H1 (cell line): ENCODE measurements at regions not wholly inside any gene's neighbourhood (a gene's known extent, or its start where the extent isn't known, plus 50 kb on each side); places are given as distances from the start of the nearest gene placed in this dataset.

Source experiments
- CTCF ChIA-PET: fragments of 300-600 bp; sonication (Branson Sonifier 250); formaldehyde crosslinking; loops from one replicate; lab custom pipeline; 2021; ENCODE audit not compliant: partially characterized antibody; lab: Charles Lee
- POLR2A ChIA-PET: fragments of 300-600 bp; sonication (Branson Sonifier 250); formaldehyde crosslinking; loops from one replicate; lab custom pipeline; 2021; ENCODE audit warnings: inconsistent platforms; ENCODE audit not compliant: partially characterized antibody; lab: Charles Lee
- DNase-seq, 2 experiments: peaks; one replicate each; pipeline versions ENCODE4 v3.0.0 to v3.0.0-alpha.2; 2010 to 2022; ENCODE audit warnings: low spot score in 2 of 2, low read depth in 1 of 2, mixed read lengths in 1 of 2
- FAIRE-seq: peaks from 2 replicates; lab custom pipeline; 2011; peaks lifted over from hg19 to GRCh38; lab: Jason Lieb, UNC
- H2AFZ ChIP-seq: 2 replicates; pipeline ENCODE4 v1.8.1; 2012; ENCODE audit warnings: low read length, inconsistent platforms
- H2AK5ac ChIP-seq: 2 replicates; pipeline ENCODE4 v1.6.1; 2013; ENCODE audit warnings: low read depth, low read length
- H2BK120ac ChIP-seq: replicated peaks from 2 replicates; pipeline ENCODE3; 2013; ENCODE audit warnings: low read depth, low read length, inconsistent platforms
- H2BK12ac ChIP-seq: 2 replicates; pipeline ENCODE4 v1.6.1; 2013; ENCODE audit warnings: low read depth, low read length
- H2BK15ac ChIP-seq: 2 replicates; pipeline ENCODE4 v1.6.1; 2013; ENCODE audit warnings: low read length
- H2BK20ac ChIP-seq: 2 replicates; pipeline ENCODE4 v1.6.1; 2013; ENCODE audit warnings: low read length
- H2BK5ac ChIP-seq: 2 replicates; pipeline ENCODE4 v1.6.1; 2013; ENCODE audit warnings: low read depth, low read length
- H3K14ac ChIP-seq: 2 replicates; pipeline ENCODE4 v1.6.1; 2013; ENCODE audit warnings: inconsistent platforms; ENCODE audit not compliant: insufficient read length
- H3K18ac ChIP-seq: 2 replicates; pipeline ENCODE4 v1.6.1; 2013; ENCODE audit warnings: low read length; ENCODE audit errors: extremely low read depth
- H3K23ac ChIP-seq: 2 replicates; pipeline ENCODE4 v1.6.1; 2013; ENCODE audit warnings: inconsistent platforms; ENCODE audit not compliant: insufficient read length
- H3K23me2 ChIP-seq: 2 replicates; pipeline ENCODE4 v1.6.1; 2013; ENCODE audit warnings: low read depth, low read length
- H3K27ac ChIP-seq: 2 replicates; pipeline ENCODE4 v1.6.1; 2011; ENCODE audit warnings: low read depth, low read length, inconsistent platforms
- H3K27me3 ChIP-seq, 4 experiments: replicated peaks in 1 of 4; 1 replicate in 1 of 4; 2 replicates in 3 of 4; pipeline versions ENCODE4 v1.6.1 to v1.8.1; 2011 to 2013; ENCODE audit warnings: low read length in 3 of 4, mild to moderate bottlenecking in 3 of 4, inconsistent platforms in 2 of 4, mixed read lengths in 2 of 4, moderate library complexity in 1 of 4; ENCODE audit not compliant: control insufficient read depth in 3 of 4, insufficient read depth in 3 of 4; ENCODE audit errors: extremely low read depth in 1 of 4
- H3K36me3 ChIP-seq, 4 experiments: 2 replicates each; pipeline versions ENCODE4 v1.6.1 to v1.8.1; 2011 to 2013; ENCODE audit warnings: mild to moderate bottlenecking in 4 of 4, low read length in 3 of 4, moderate library complexity in 2 of 4, control low read depth in 1 of 4, inconsistent platforms in 1 of 4; ENCODE audit not compliant: insufficient read depth in 4 of 4, control insufficient read depth in 2 of 4
- H3K4ac ChIP-seq: replicated peaks from 2 replicates; pipeline ENCODE3; 2013; ENCODE audit warnings: low read length, low read depth, mixed read lengths, inconsistent platforms; ENCODE audit not compliant: insufficient read length
- H3K4me1 ChIP-seq, 4 experiments: replicated peaks in 1 of 4; 1 replicate in 1 of 4; 2 replicates in 3 of 4; pipeline versions ENCODE4 v1.6.1 to v1.8.1; 2011 to 2013; ENCODE audit warnings: low read length in 3 of 4, inconsistent platforms in 2 of 4, mixed read lengths in 1 of 4; ENCODE audit not compliant: insufficient read depth in 4 of 4, control insufficient read depth in 3 of 4
- H3K4me2 ChIP-seq, 2 experiments: 2 replicates each; pipeline versions ENCODE4 v1.6.1 to v1.8.1; 2011 to 2013; ENCODE audit warnings: low read depth in 2 of 2, low read length in 2 of 2, control low read depth in 1 of 2, inconsistent platforms in 1 of 2, mild to moderate bottlenecking in 1 of 2; ENCODE audit not compliant: insufficient read depth in 1 of 2
- H3K4me3 ChIP-seq, 4 experiments: fragments of 200-600, 300-600 bp in 1 of 4; sonication (generic), shearing (Covaris generic), sonication (Bioruptor Twin) in 1 of 4; 2 replicates each; pipeline versions ENCODE4 v1.5.1 to v1.8.1; 2011 to 2016; ENCODE audit warnings: low read length in 4 of 4, low read depth in 3 of 4, control low read depth in 2 of 4, inconsistent platforms in 2 of 4, mild to moderate bottlenecking in 2 of 4, mixed read lengths in 1 of 4, moderate library complexity in 1 of 4; ENCODE audit not compliant: insufficient read depth in 2 of 4; ENCODE audit errors: extremely low read depth in 1 of 4
- H3K56ac ChIP-seq: replicated peaks from 2 replicates; pipeline ENCODE3; 2013; ENCODE audit warnings: low read depth, mild to moderate bottlenecking, mixed read lengths, low read length, inconsistent platforms; ENCODE audit not compliant: insufficient read length
- H3K79me1 ChIP-seq: 2 replicates; pipeline ENCODE4 v1.6.1; 2013; ENCODE audit warnings: low read depth, low read length, control low read depth
- H3K79me2 ChIP-seq, 2 experiments: 2 replicates each; pipeline versions ENCODE4 v1.6.1 to v1.8.1; 2012 to 2013; ENCODE audit warnings: low read length in 2 of 2, mild to moderate bottlenecking in 2 of 2, inconsistent platforms in 1 of 2; ENCODE audit not compliant: insufficient read depth in 2 of 2, control insufficient read depth in 1 of 2
- H3K9ac ChIP-seq, 4 experiments: replicated peaks in 1 of 4; 1 replicate in 1 of 4; 2 replicates in 3 of 4; pipeline versions ENCODE4 v1.6.1 to v1.8.1; 2011 to 2013; ENCODE audit warnings: low read depth in 3 of 4, low read length in 3 of 4, control low read depth in 2 of 4, mild to moderate bottlenecking in 2 of 4, moderate library complexity in 2 of 4, inconsistent platforms in 1 of 4; ENCODE audit errors: extremely low read depth in 1 of 4
- H3K9me3 ChIP-seq, 2 experiments: 2 replicates each; pipeline versions ENCODE4 v1.6.1 to v1.8.1; 2012 to 2013; ENCODE audit warnings: mild to moderate bottlenecking in 2 of 2, moderate library complexity in 2 of 2, control low read depth in 1 of 2, inconsistent platforms in 1 of 2, low read depth in 1 of 2, low read length in 1 of 2, mixed read lengths in 1 of 2; ENCODE audit not compliant: insufficient read depth in 2 of 2
- H4K20me1 ChIP-seq, 2 experiments: replicated peaks in 1 of 2; 2 replicates each; pipeline versions ENCODE3 to v1.8.1; 2011 to 2013; ENCODE audit warnings: inconsistent platforms in 2 of 2, low read length in 2 of 2, mild to moderate bottlenecking in 1 of 2; ENCODE audit not compliant: insufficient read depth in 2 of 2, control insufficient read depth in 1 of 2
- H4K5ac ChIP-seq: 2 replicates; pipeline ENCODE4 v1.6.1; 2013; ENCODE audit warnings: low read length, low read depth, mixed read lengths, inconsistent platforms; ENCODE audit not compliant: insufficient read length
- H4K8ac ChIP-seq: 2 replicates; pipeline ENCODE4 v1.8.0; 2013; ENCODE audit warnings: mild to moderate bottlenecking, moderate library complexity, low read length, inconsistent platforms; ENCODE audit not compliant: insufficient read depth; ENCODE audit errors: extremely low read depth
- H4K91ac ChIP-seq: replicated peaks from 2 replicates; pipeline ENCODE3; 2013; ENCODE audit warnings: low read length, mixed read lengths, inconsistent platforms; ENCODE audit not compliant: insufficient read length
- CHD1 ChIP-seq: IDR thresholded peaks from 2 replicates; pipeline ENCODE4 v1.6.1; 2012; ENCODE audit warnings: low read depth, low read length, improper control_type of control experiment
- CTBP2 ChIP-seq: IDR thresholded peaks from 2 replicates; pipeline ENCODE4 v1.7.0; 2011; ENCODE audit warnings: borderline replicate concordance, mild to moderate bottlenecking, moderate library complexity, mixed read lengths, low read length; ENCODE audit not compliant: insufficient read depth, insufficient read length
- EGR1 ChIP-seq: IDR thresholded peaks from 2 replicates; pipeline ENCODE4 v1.6.1; 2011; ENCODE audit warnings: low read depth, low read length, borderline replicate concordance
- EP300 ChIP-seq, 2 experiments: IDR thresholded peaks; 1 replicate in 1 of 2; 2 replicates in 1 of 2; pipeline ENCODE4 v1.6.1; 2011 to 2012; ENCODE audit warnings: low read depth in 2 of 2, low read length in 2 of 2, mild to moderate bottlenecking in 2 of 2, borderline replicate concordance in 1 of 2, inconsistent platforms in 1 of 2, moderate library complexity in 1 of 2
- HDAC2 ChIP-seq, 2 experiments: fragments of 300-600 bp in 1 of 2; sonication (generic) in 1 of 2; IDR thresholded peaks; 2 replicates each; pipeline ENCODE4 v1.6.1; 2011 to 2012; ENCODE audit warnings: low read depth in 2 of 2, low read length in 2 of 2, mild to moderate bottlenecking in 2 of 2, moderate library complexity in 2 of 2, borderline replicate concordance in 1 of 2, inconsistent platforms in 1 of 2
- HDAC6 ChIP-seq: IDR thresholded peaks from one replicate; pipeline ENCODE4 v1.7.1; 2012; ENCODE audit warnings: low read depth, mild to moderate bottlenecking, inconsistent platforms, low read length, moderate library complexity
- JUND ChIP-seq: IDR thresholded peaks from 2 replicates; pipeline ENCODE4 v1.6.1; 2011; ENCODE audit warnings: mild to moderate bottlenecking, improper control_type of control experiment, low read length
- RBBP5 ChIP-seq: IDR thresholded peaks from 2 replicates; pipeline ENCODE4 v1.7.1; 2012; ENCODE audit warnings: low read depth, mild to moderate bottlenecking, inconsistent platforms, low read length, moderate library complexity, borderline replicate concordance
- RNF2 ChIP-seq: fragments of 200-900, 300-1000 bp; sonication (generic); IDR thresholded peaks from 2 replicates; pipeline ENCODE4 v1.7.1; 2016; ENCODE audit warnings: borderline replicate concordance, low read depth, mild to moderate bottlenecking, antibody characterized with exemption, low read length; ENCODE audit not compliant: poor library complexity, severe bottlenecking; ENCODE audit errors: missing control alignments
- RXRA ChIP-seq: IDR thresholded peaks from 2 replicates; pipeline ENCODE4 v1.6.1; 2011; ENCODE audit warnings: low read depth, mild to moderate bottlenecking, low read length, moderate library complexity; ENCODE audit not compliant: insufficient read depth
- SP2 ChIP-seq: IDR thresholded peaks from 2 replicates; pipeline ENCODE4 v1.6.1; 2012; ENCODE audit warnings: mild to moderate bottlenecking, low read length, inconsistent platforms
- TAF7 ChIP-seq: optimal IDR thresholded peaks from 2 replicates; pipeline ENCODE3; 2011; ENCODE audit warnings: low read depth, mild to moderate bottlenecking, inconsistent platforms, low read length, moderate library complexity, borderline replicate concordance
- TBP ChIP-seq: IDR thresholded peaks from 2 replicates; pipeline ENCODE4 v1.6.1; 2011; ENCODE audit warnings: low read depth, low read length, improper control_type of control experiment
- TEAD4 ChIP-seq: IDR thresholded peaks from 2 replicates; pipeline ENCODE4 v1.6.1; 2012; ENCODE audit warnings: low read depth, low read length, inconsistent platforms, mixed read lengths
- WGBS, 2 experiments: shearing (Covaris generic) in 1 of 2; methylation state at CpG; one replicate each; pipeline versions ENCODE4 v1.1.6 to v1.1.7; 2013 to 2015; ENCODE audit warnings: low lambda C conversion rate in 2 of 2, mixed read lengths in 2 of 2, inconsistent platforms in 1 of 2, low coverage in 1 of 2, missing lambda C conversion rate in 1 of 2; ENCODE audit not compliant: insufficient replicate concordance in 2 of 2, insufficient coverage in 1 of 2, insufficient read length in 1 of 2; ENCODE audit errors: extremely low coverage in 1 of 2, missing lambda C conversion rate in 1 of 2; 5-methylcytosine and 5-hydroxymethylcytosine counted together

DNA sequence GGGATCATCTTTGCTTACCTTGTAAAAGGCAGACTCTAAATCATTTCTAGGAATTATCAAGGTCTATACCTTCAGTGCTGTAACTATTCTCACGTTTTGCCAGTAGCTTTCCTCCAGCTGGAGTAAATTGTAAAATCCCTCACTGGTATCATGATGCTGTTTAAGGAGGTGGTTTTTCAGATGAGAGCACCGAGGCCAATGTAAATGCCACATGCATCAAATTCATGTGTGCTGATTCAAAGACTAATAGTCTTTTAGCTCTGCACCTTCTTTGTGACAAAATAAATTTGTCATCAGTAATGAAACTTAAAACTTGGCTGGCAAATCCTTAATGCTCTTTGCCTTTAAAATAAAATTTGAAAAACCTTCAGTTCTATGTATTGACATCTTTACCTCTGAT, 503.8 kb downstream of the SETD4 start:
- no peak overlapping the region for H3K27ac ChIP-seq
- H2BK5ac ChIP-seq: no peak overlapping the region
- ChIA-PET POLR2A (no interaction called here), CTCF (interaction anchor here (1.4 kb wide), 1 partner anchor 12 kb away, joined by 5 read pairs; no protein-coding TSS in a partner anchor)
- H4K5ac ChIP-seq: no peak overlapping the region
- H3K9me3 ChIP-seq: no peaks in the 10 kb centered on the region
- H3K36me3 ChIP-seq: no peaks in the 10 kb centered on the region
- H3K4me2 ChIP-seq: no peak overlapping the region
- no peak overlapping the region for H2AK5ac ChIP-seq
- WGBS, 2 experiments: 63% methylated on average over 2 of the region's 2 CpGs; no CpG with 5 or more reads in 1 of the 2 experiments
- no peak overlapping the region for H3K9ac ChIP-seq
- H2BK15ac ChIP-seq: no peak overlapping the region
- H4K8ac ChIP-seq: no peak overlapping the region
- no peak overlapping the region for H2BK12ac ChIP-seq
- no peaks in the 10 kb centered on the region for H3K79me2 ChIP-seq
- H3K14ac ChIP-seq: no peak overlapping the region
- FAIRE-seq: no peak
- H4K91ac ChIP-seq: no peak overlapping the region
- no peak overlapping the region for H3K18ac ChIP-seq
- H3K4ac ChIP-seq: no peak overlapping the region
- H3K23me2 ChIP-seq: no peaks in the 10 kb centered on the region
- no peaks in the 10 kb centered on the region for H3K79me1 ChIP-seq
- H2AFZ ChIP-seq: no peak overlapping the region
- H3K27me3 ChIP-seq: no peaks in the 10 kb centered on the region
- no peak overlapping the region for H2BK20ac ChIP-seq
- no peak overlapping the region for H3K56ac ChIP-seq
- H4K20me1 ChIP-seq: no peaks in the 10 kb centered on the region
- DNase-seq: no peak
- no peak overlapping the region for H3K4me3 ChIP-seq
- no peaks in the 10 kb centered on the region; a peak in 1 of 7 replicates for H3K4me1 ChIP-seq
- no peak overlapping the region for H2BK120ac ChIP-seq
- H3K23ac ChIP-seq: no peak overlapping the region
- no peak for TF ChIP-seq EP300 (IDR thresholded peaks at IDR 0.05; ENCODE audit: borderline replicate concordance in 1 of 2, low read depth in 2 of 2, low read length in 2 of 2)
- no peak for TF ChIP-seq RNF2
- no peak for TF ChIP-seq RXRA
- no peak for TF ChIP-seq TEAD4
- TF ChIP-seq HDAC6: no peak
- TF ChIP-seq CTBP2: no peak
- no peak for TF ChIP-seq HDAC2 (IDR thresholded peaks at IDR 0.05; ENCODE audit: borderline replicate concordance in 1 of 2, low read depth in 2 of 2, low read length in 2 of 2)
- no peak for TF ChIP-seq JUND
- TF ChIP-seq TAF7: no peak
- no peak for TF ChIP-seq RBBP5
- TF ChIP-seq SP2: no peak
- TF ChIP-seq EGR1: no peak
- no peak for TF ChIP-seq CHD1
- no peak for TF ChIP-seq TBP
